IMR-90 (cell line): ENCODE measurements at regions not wholly inside any gene's neighbourhood (a gene's known extent, or its start where the extent isn't known, plus 50 kb on each side); places are given as distances from the start of the nearest gene placed in this dataset.

Source experiments
- ATAC-seq: fragments of 200-7000 bp; cut with Tn5 transposase; 2 replicates; pipeline ENCODE4 v1.9.1; 2020; ENCODE audit warnings: low read depth, mild to moderate bottlenecking, moderate library complexity
- BruUV-seq: library from RNA; stranded (reverse); fragments of 400-500 nt; replicated peaks from 2 replicates; lab custom pipeline; 2021; lab: Mats Ljungman, UMichigan
- CTCF ChIA-PET: fragments of 300-600 bp; formaldehyde crosslinking; extraction: SDS; loops from one replicate; lab custom pipeline; 2021; ENCODE audit warnings: antibody characterized with exemption; lab: Yijun Ruan, JAX
- POLR2A ChIA-PET: fragments of 300-600 bp; sonication (Branson Sonifier 250); formaldehyde crosslinking; loops from one replicate; lab custom pipeline; 2022; ENCODE audit warnings: antibody characterized with exemption; ENCODE audit not compliant: unreplicated experiment; lab: Charles Lee
- DNase-seq: peaks from one replicate; pipeline ENCODE4 v3.0.0; 2013
- H2AFZ ChIP-seq: replicated peaks from 2 replicates; pipeline ENCODE3; 2013; ENCODE audit warnings: low read length, mild to moderate bottlenecking; ENCODE audit not compliant: poor library complexity
- H2AK5ac ChIP-seq: 2 replicates; pipeline ENCODE4 v1.6.1; 2013; ENCODE audit warnings: low read depth, low read length, inconsistent platforms
- H2AK9ac ChIP-seq: replicated peaks from 2 replicates; pipeline ENCODE3; 2013; ENCODE audit warnings: mild to moderate bottlenecking, low read depth, low read length, moderate library complexity; ENCODE audit not compliant: poor library complexity
- H2BK120ac ChIP-seq: 2 replicates; pipeline ENCODE4 v1.6.1; 2013; ENCODE audit warnings: low read depth, low read length, inconsistent platforms
- H2BK15ac ChIP-seq: 3 replicates; pipeline ENCODE4 v1.6.1; 2013; ENCODE audit warnings: low read depth, low read length, inconsistent platforms
- H2BK20ac ChIP-seq: 2 replicates; pipeline ENCODE4 v1.6.1; 2013; ENCODE audit warnings: low read depth, mild to moderate bottlenecking, inconsistent platforms, low read length, moderate library complexity
- H2BK5ac ChIP-seq: 2 replicates; pipeline ENCODE4 v1.6.1; 2013; ENCODE audit warnings: mild to moderate bottlenecking, low read depth, low read length, inconsistent platforms; ENCODE audit not compliant: poor library complexity, severe bottlenecking
- H3K14ac ChIP-seq: replicated peaks from 2 replicates; pipeline ENCODE4 v1.6.1; 2013; ENCODE audit warnings: low read depth, low read length, inconsistent platforms
- H3K18ac ChIP-seq: 2 replicates; pipeline ENCODE4 v1.6.1; 2013; ENCODE audit warnings: low read depth, low read length, control low read depth
- H3K23ac ChIP-seq: 2 replicates; pipeline ENCODE4 v1.6.1; 2013; ENCODE audit warnings: low read depth, low read length, inconsistent platforms
- H3K27ac ChIP-seq: 2 replicates; pipeline ENCODE4 v1.5.1; 2013; ENCODE audit warnings: mild to moderate bottlenecking, control low read depth, low read length; ENCODE audit not compliant: insufficient read depth
- H3K27me3 ChIP-seq: 2 replicates; pipeline ENCODE4 v1.6.1; 2013; ENCODE audit warnings: low read length; ENCODE audit not compliant: control insufficient read depth, insufficient read depth
- H3K36me3 ChIP-seq: 2 replicates; pipeline ENCODE4 v1.6.1; 2013; ENCODE audit warnings: low read length, mixed read lengths; ENCODE audit not compliant: control insufficient read depth, insufficient read depth
- H3K4ac ChIP-seq: 2 replicates; pipeline ENCODE4 v1.6.1; 2013; ENCODE audit warnings: low read depth, low read length, inconsistent platforms
- H3K4me1 ChIP-seq: 2 replicates; pipeline ENCODE4 v1.6.1; 2013; ENCODE audit warnings: low read length, mixed read lengths; ENCODE audit not compliant: control insufficient read depth, insufficient read depth
- H3K4me2 ChIP-seq: 2 replicates; pipeline ENCODE4 v1.6.1; 2013; ENCODE audit warnings: low read depth, mild to moderate bottlenecking, control low read depth, low read length, moderate library complexity
- H3K4me3 ChIP-seq: 2 replicates; pipeline ENCODE4 v1.5.1; 2013; ENCODE audit warnings: low read depth, mild to moderate bottlenecking, control low read depth, low read length, moderate library complexity; ENCODE audit not compliant: insufficient read depth
- H3K56ac ChIP-seq: 2 replicates; pipeline ENCODE4 v1.6.1; 2013; ENCODE audit warnings: low read length, inconsistent platforms; ENCODE audit not compliant: insufficient read depth; ENCODE audit errors: extremely low read depth
- H3K79me1 ChIP-seq, 2 experiments: 2 replicates each; pipeline ENCODE4 v1.6.1; 2013; ENCODE audit warnings: low read length in 2 of 2, inconsistent platforms in 1 of 2, low read depth in 1 of 2
- H3K9ac ChIP-seq: 2 replicates; pipeline ENCODE4 v1.6.1; 2013; ENCODE audit warnings: low read depth, low read length, control low read depth
- H3K9me1 ChIP-seq: 2 replicates; pipeline ENCODE4 v1.6.1; 2013; ENCODE audit warnings: low read length, inconsistent platforms; ENCODE audit not compliant: insufficient read depth
- H3K9me3 ChIP-seq: 2 replicates; pipeline ENCODE4 v1.6.1; 2013; ENCODE audit warnings: low read length; ENCODE audit not compliant: control insufficient read depth, insufficient read depth
- H4K20me1 ChIP-seq: 2 replicates; pipeline ENCODE4 v1.6.1; 2013; ENCODE audit warnings: low read length, inconsistent platforms; ENCODE audit not compliant: insufficient read depth
- H4K5ac ChIP-seq: 2 replicates; pipeline ENCODE4 v1.6.1; 2013; ENCODE audit warnings: mild to moderate bottlenecking, low read depth, low read length, control low read depth
- H4K8ac ChIP-seq, 2 experiments: 2 replicates each; pipeline ENCODE4 v1.6.1; 2013; ENCODE audit warnings: low read depth in 2 of 2, low read length in 2 of 2, control low read depth in 1 of 2, inconsistent platforms in 1 of 2
- H4K91ac ChIP-seq: 2 replicates; pipeline ENCODE4 v1.6.1; 2013; ENCODE audit warnings: low read depth, low read length, inconsistent platforms; ENCODE audit not compliant: insufficient read depth
- BHLHE40 ChIP-seq: fragments of 150-350 bp; IDR thresholded peaks from 2 replicates; pipeline ENCODE4 v1.6.1; 2016; ENCODE audit warnings: mild to moderate bottlenecking, low read depth, low read length
- CEBPB ChIP-seq: IDR thresholded peaks from 2 replicates; pipeline ENCODE4 v1.6.1; 2012; ENCODE audit warnings: low read depth, low read length, improper control_type of control experiment
- CHD1 ChIP-seq: IDR thresholded peaks from 2 replicates; pipeline ENCODE4 v1.6.1; 2012; ENCODE audit warnings: low read depth, low read length, improper control_type of control experiment
- CTCF ChIP-seq: conservative IDR thresholded peaks from 2 replicates; pipeline ENCODE4 v1.5.1; 2012; ENCODE audit warnings: mild to moderate bottlenecking, low read depth, low read length, improper control_type of control experiment
- ELK1 ChIP-seq: fragments of 150-350 bp; IDR thresholded peaks from 2 replicates; pipeline ENCODE4 v1.6.1; 2016; ENCODE audit warnings: low read depth, mild to moderate bottlenecking, low read length, moderate library complexity, borderline replicate concordance
- FOS ChIP-seq: fragments of 150-350 bp; IDR thresholded peaks from 2 replicates; pipeline ENCODE4 v1.6.1; 2016; ENCODE audit warnings: low read depth, low read length
- MAFK ChIP-seq: IDR thresholded peaks from 2 replicates; pipeline ENCODE4 v1.6.1; 2012; ENCODE audit warnings: low read depth, low read length, improper control_type of control experiment
- MAZ ChIP-seq: IDR thresholded peaks from 2 replicates; pipeline ENCODE4 v1.6.1; 2012; ENCODE audit warnings: low read depth, mild to moderate bottlenecking, low read length, improper control_type of control experiment, moderate library complexity, borderline replicate concordance
- MXI1 ChIP-seq: IDR thresholded peaks from 2 replicates; pipeline ENCODE4 v1.6.1; 2012; ENCODE audit warnings: low read depth, mild to moderate bottlenecking, low read length, moderate library complexity, borderline replicate concordance
- NFE2L2 ChIP-seq: fragments of 150-350 bp; IDR thresholded peaks from 2 replicates; pipeline ENCODE4 v1.6.1; 2016; ENCODE audit warnings: low read depth, mild to moderate bottlenecking, low read length
- POLR2A ChIP-seq: IDR thresholded peaks from 2 replicates; pipeline ENCODE4 v1.6.1; 2012; ENCODE audit warnings: mild to moderate bottlenecking, low read depth, low read length
- RAD21 ChIP-seq: IDR thresholded peaks from 2 replicates; pipeline ENCODE4 v1.6.1; 2012; ENCODE audit warnings: low read length, improper control_type of control experiment
- RCOR1 ChIP-seq: IDR thresholded peaks from 2 replicates; pipeline ENCODE4 v1.6.1; 2012; ENCODE audit warnings: mild to moderate bottlenecking, low read length, improper control_type of control experiment; ENCODE audit not compliant: insufficient replicate concordance
- RFX5 ChIP-seq: IDR thresholded peaks from 2 replicates; pipeline ENCODE4 v1.8.0; 2012; ENCODE audit warnings: low read depth, mild to moderate bottlenecking, low read length, moderate library complexity
- SMC3 ChIP-seq: fragments of 150-350 bp; IDR thresholded peaks from 2 replicates; pipeline ENCODE4 v1.6.1; 2016; ENCODE audit warnings: low read depth, mild to moderate bottlenecking, antibody characterized with exemption, low read length, moderate library complexity
- USF2 ChIP-seq: fragments of 150-350 bp; IDR thresholded peaks from 2 replicates; pipeline ENCODE4 v1.6.1; 2017; ENCODE audit warnings: mild to moderate bottlenecking, antibody characterized with exemption, low read length, low read depth
- WGBS, 2 experiments: methylation state at CpG; one replicate each; pipeline versions ENCODE4 v1.1.5 to v1.1.7; 2013; ENCODE audit warnings: missing lambda C conversion rate in 2 of 2; ENCODE audit not compliant: insufficient read length in 1 of 2; ENCODE audit errors: extremely low coverage in 2 of 2; 5-methylcytosine and 5-hydroxymethylcytosine counted together
- dilution Hi-C: fragments of 300-500 bp; cut with HindIII; formaldehyde crosslinking; loops from one replicate; pipeline ENCODE4 v1.14.3; 2018; ENCODE audit warnings: low sequenced_read_pairs; ENCODE audit not compliant: unreplicated experiment
- in situ Hi-C: fragments of 300-500 bp; cut with MboI; formaldehyde crosslinking; loops from 3 replicates; pipeline ENCODE4 v1.14.3; 2019; ENCODE audit warnings: low sequenced_read_pairs, inconsistent platforms, mixed read lengths
- intact Hi-C: fragments of 100-400 bp; cut with micrococcal nuclease; formaldehyde crosslinking; loops from 2 replicates; pipeline ENCODE4 v1.10.0; 2022

- dilution Hi-C loops = no loop called here
These were observed 456.3 kb downstream of the HINT1 start for GRCh38 chr5:130708754-130709153.

More at GRCh38 chr5:130708754-130709153, 456.3 kb downstream of the HINT1 start:
- DNase-seq (no peak), ATAC-seq (no peak)
- WGBS, 2 experiments = no CpG with 5 or more reads among the region's 3 CpGs
- Histone ChIP-seq H3K27ac (no peak overlapping the region), H2BK20ac (no peak overlapping the region), H3K4me3 (no peak overlapping the region), H2AFZ (no peak overlapping the region), H3K4ac (no peak overlapping the region), H3K9me1 (no peaks in the 10 kb centered on the region), H3K9me3 (0 out of 2 replicates have a peak, but pooled peaks cover 3% of the 10 kb centered on the region), H3K36me3 (no peaks in the 10 kb centered on the region), H3K14ac (no peak overlapping the region), H3K4me1 (no peaks in the 10 kb centered on the region), H2AK9ac (no peak overlapping the region), H3K18ac (no peak overlapping the region), H2AK5ac (no peak overlapping the region), H3K56ac (no peak overlapping the region), H3K27me3 (no peaks in the 10 kb centered on the region), H4K20me1 (no peaks in the 10 kb centered on the region), H4K8ac (no peak overlapping the region), H2BK15ac (no peak overlapping the region), H4K91ac (no peak overlapping the region), H4K5ac (no peak overlapping the region), H2BK120ac (no peak overlapping the region), H3K23ac (no peak overlapping the region), H3K4me2 (no peak overlapping the region), H3K9ac (no peak overlapping the region), H2BK5ac (no peak overlapping the region), H3K79me1 (no peaks in the 10 kb centered on the region)
- BruUV-seq = no TSS peak
- CTCF ChIA-PET = no interaction called here
- in situ Hi-C loops = no loop called here
- no peak for TF ChIP-seq MAZ
- no peak for TF ChIP-seq CHD1
- no peak for TF ChIP-seq NFE2L2
- no peak for TF ChIP-seq RFX5
- no peak for TF ChIP-seq BHLHE40
- TF ChIP-seq CEBPB = no peak
- TF ChIP-seq FOS = no peak
- no peak for TF ChIP-seq MAFK
- no peak for TF ChIP-seq RCOR1
- TF ChIP-seq SMC3 = no peak
- no peak for TF ChIP-seq POLR2A
- TF ChIP-seq CTCF = no peak
- no peak for TF ChIP-seq USF2
- no peak for TF ChIP-seq ELK1
- no peak for TF ChIP-seq MXI1
- TF ChIP-seq RAD21 = no peak
- intact Hi-C loops = no loop called here
- POLR2A ChIA-PET = no interaction called here
